ENCODE measurements at regions not wholly inside any gene's neighbourhood (a gene's known extent, or its start where the extent isn't known, plus 50 kb on each side); places are given as distances from the start of the nearest gene placed in this dataset.

DNA sequence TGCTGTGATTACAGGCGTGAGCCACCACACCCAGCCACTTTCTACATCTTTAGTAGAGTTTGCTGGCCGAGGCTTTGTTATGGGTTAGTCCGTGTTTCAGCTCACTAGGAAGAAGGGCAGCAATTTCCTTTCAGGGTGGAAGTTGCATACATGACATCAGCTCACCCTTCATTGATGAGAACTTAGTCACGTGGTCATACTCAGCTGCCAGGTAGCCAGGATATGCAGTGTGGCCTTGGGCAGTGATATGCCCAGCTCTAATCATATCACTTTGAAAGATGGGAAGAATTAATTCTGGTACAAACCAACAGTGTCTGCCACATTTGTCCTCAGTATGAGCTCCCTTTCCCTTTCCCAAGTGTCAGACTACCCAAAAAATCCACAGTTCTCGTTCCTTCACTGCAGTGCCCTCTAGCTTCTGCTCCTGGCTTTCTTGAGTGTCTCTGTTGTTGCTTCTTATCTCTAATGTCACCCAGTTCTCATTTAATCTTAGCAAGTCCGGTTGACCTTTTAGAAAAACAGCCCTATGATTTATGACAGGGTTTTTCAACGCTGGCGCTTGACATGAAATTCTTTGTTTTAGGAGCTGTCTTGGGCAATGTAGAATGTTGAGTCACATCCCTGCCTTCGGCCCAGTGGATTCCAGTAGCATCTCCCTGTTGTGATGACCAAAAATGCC lies 108.7 kb upstream of the ITGB1 start:
- DNase-seq, result no peak

- DNase-seq, result no peak
Observed at GRCh38 chr10:33065111-33065510, 107.1 kb upstream of the ITGB1 start.

- no peak for DNase-seq
Observed at GRCh38 chr10:33064706-33065105, 106.7 kb upstream of the ITGB1 start.

DNA sequence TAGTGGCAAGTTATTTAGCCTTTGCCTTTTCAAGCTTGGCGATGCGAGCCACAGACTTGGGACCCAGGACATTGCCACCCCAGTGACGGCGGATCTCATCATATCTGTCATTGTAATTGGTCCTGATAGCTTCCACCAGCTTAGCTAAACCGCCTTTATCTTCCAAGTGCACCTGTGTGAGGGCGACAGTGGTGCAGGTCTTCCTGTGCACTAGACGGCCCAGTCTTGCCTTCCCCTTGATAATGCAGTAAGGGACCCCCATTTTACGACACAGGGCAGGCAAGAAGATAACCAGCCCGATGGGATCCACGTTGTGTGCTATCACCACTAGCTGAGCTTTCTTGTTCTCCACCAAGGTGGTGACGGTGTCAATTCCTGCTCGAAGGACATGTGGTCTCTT lies 99.6 kb upstream of the ITGB1 start:
- DNase-seq, result no peak

DNA sequence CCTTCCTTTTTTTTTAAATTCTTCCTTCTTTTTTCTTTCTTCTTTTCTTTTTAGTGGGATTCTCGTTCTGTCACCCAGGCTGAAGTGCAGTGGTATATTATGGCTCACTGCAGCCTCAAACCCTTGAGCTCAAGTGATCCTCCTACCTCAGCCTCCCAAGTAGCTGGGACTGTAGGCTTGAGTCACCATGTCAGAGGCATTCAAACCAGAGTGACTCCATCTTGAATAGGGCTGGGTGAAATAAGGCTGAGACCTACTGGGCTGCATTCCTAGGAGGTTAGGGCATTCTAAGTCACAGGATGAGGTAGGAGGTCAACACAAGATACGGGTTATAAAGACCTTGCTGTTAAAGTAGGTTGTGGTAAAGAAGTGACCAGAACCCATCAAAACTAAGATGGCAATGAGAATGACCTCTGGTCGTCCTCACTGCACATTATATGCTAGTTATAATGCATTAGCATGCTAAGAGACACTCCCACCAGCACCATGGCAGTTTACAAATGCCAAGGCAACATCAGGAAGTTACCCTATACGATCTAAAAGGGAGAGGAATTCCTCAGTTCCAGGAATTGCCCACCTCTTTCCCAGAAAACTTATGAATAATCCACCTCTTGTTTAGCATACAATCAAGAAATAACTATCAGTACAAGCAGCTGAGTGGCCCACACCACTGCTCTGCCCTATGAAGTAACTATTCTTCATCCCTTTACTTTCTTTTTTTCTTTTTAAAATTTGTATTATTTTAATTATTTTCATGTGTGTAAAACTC lies 99.0 kb upstream of the ITGB1 start:
- DNase-seq, result no peak

- no peak for DNase-seq
Observed at GRCh38 chr10:33055625-33056024, 97.6 kb upstream of the ITGB1 start.

DNA sequence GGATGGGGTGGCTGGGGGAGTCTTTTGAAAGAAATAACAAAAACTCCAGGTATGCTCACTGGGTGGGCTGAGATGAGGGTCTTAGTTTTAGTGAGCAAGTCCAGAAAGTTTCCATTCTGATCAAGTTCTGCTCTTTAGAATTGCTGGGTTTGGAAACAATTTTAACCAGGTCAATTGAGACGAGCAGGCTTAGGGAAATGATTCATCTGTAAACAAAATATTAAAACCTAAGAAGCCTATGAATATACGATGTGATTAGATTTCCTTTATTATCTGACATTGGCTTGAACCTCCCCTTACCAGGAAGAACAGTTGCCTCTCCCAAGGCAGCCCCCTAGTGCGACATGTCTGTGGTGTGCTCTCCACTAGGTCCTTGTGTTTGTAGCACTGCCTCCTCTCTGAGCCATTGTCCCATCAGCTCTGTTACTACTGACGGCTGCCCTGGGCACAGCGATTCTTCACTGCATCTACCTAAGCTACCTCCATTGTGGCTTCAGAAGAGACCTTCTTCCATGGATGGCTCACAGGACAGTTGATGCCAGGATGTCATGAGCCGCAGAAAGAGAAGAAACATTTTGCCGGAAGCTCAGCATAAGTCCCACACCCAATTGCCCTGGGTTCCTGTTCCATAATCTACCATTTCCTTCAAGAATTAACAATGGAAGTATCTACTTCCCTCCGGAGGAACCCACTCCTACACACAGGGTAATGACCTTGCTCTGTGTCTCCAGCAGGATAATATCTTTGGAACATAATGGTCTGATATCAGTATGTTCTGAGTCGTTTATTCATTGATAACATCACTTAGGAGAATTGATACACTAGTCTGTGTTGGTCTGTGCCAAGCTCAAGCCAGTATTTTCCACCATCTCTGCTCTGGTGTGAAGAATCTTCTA lies 95.1 kb upstream of the ITGB1 start:
- DNase-seq, result no peak

DNA sequence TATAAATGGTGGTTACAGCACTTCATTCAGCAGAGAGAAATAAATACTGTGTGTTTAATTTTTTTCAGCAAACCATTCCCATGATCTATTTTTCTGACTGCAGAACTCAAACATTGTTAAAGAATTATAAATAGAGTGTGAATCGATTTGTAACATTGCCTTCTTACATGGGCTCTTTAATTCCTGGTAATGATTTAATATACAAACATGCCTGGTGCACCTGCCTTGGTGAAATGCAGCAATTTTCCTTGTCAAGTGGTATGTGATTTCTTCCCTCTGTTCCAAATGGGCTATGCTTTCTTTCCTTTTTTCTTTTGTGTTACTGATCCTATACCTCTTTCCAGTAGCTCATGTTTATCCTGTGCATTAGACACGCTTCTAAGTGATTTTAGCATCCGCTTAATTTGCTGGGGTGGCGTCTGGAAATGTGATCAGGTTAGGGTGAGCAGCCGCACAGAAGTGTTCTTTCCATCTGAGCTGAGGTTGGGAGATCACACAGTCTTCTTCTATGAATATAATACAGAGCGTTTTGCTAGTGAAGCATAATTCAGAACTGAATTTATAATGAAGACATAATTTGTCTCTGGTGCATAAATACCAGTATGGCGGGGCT lies 94.3 kb upstream of the ITGB1 start:
- DNase-seq, result no peak

GRCh38 chr10:33049963-33050920 lies 92.2 kb upstream of the ITGB1 start:
- DNase-seq, result peak in 1 of 2 experiments; percentile 13

DNA sequence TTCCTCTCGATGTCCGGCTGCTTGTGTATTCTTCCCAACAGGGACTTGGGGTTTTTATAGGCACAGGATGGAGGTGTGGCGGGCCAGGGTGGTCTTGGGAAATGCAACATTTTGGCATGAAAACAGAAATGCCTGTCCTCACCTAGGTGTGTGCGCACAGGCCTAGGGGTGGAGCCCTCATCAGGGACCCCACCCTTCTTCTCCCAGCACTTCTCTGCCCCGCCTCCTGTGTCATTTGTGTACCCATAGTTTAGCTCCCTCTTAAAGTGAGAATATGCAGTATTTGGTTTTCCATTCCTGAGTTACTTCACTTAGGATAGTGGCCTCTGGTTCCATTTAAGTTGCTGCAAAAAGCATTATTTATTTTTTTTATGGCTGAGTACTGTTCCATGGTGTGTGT lies 90.2 kb upstream of the ITGB1 start:
- DNase-seq, result no peak

DNA sequence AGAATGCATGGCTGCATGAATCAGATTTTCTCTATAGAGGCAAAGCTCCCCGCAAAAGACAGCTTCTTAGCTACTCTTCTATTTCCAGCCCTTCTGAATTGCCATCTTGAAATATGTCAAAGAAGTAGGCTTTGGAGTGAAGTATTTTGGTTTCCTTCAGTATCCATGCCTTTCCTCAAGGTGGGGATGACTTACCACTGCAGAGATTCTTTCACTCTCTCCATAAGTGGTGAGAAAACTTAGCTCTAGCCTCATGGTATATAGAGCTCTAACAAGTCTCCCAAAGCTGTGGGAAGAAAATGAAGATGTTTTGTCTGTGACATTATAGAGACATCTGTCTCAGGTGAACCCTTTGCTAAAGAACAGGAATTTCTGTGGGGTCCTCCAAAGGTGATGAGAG lies 89.6 kb upstream of the ITGB1 start:
- DNase-seq, result no peak

- peak in 1 of 2 experiments; percentile 16 for DNase-seq
Observed at GRCh38 chr10:33046792-33047191, 88.8 kb upstream of the ITGB1 start.

DNA sequence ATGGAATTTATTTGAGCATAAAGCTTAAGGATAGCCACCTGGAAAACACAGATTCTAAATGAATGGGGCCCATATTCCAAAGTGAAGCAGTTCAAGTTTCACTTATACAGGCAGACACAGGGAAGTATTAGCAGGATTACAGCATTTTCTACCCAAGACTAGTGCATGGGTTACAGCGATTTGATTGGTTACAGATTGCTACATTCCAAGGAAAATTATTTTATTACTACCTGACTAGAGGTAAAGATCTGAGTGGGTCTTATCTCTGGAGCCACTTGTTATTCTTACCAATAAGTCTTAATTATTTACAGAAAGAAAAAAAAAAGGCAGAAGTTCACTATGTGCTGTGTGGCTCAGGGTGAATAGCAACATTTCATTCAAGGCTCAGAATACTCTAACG lies 87.4 kb upstream of the ITGB1 start:
- no peak for DNase-seq

DNA sequence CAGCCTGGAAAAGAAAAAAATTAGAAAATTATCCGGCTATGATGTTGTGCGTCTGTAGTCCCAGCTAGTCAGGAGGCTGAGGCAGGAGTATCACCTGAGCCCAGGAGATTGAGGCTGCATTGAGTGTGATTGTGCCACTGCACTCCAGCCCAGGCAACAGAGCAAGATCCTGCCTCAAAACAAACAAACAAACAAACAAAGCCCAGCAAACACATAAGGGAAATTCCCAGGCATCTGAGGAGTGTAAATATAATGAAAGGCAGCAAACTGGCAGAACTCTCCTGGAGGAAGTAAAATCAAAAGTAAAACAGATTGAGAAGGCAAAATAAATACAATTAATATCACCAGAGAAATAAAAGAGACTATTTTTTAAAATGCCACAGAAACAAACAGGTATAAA lies 84.5 kb upstream of the ITGB1 start:
- DNase-seq, result no peak

DNA sequence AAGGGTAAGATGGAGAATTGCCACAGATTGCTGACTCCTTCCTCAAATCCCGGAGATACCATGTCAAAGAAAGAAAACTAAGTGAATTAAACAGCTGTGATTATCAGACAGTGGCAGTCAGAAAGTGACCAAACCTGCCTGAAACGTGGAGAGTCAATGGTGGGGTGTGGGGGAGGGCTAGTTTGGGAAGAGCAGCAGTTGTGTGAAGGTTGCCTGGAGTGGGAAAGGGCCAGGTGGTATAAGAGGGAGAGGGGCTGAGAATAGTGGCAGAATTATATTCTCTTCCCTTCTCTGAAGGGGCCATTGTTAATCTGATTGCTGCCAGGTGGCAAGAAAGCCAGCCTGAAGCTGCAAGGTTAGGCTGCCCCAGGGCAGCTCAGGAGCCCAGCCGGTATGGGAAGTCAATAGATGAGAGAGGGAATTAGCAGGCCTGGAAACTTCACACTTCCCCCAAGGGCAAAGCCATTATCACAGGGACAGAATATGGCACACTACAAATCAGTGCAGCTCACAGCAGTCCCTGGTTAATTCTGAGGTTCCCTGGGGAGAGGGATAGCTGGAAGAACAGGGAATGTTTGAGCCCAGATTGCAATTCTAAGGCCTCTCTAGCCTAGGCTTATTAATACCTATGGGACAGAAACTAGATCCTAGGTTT lies 83.9 kb upstream of the ITGB1 start:
- no peak for DNase-seq

DNA sequence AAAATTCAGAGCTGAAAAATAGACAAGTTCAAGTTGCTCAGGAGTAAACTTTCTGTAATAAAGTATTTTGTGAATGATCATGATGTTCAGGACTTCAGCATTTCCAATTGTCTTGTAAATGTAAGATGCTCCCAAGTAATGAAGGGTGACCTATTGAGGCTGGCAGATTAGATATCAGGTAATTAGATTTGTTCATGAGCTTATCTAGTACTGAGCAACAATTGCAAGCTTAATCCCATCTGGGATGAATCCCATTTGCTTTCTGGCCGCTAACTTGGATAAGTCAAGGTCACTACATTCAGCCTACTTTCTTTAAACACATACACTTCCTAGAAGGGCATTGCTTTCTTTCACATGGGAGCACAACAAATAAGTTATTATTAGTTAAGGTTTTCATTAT lies 82.4 kb upstream of the ITGB1 start:
- DNase-seq, result no peak

- DNase-seq, result no peak
Observed at GRCh38 chr10:33039181-33039580, 81.2 kb upstream of the ITGB1 start.

DNA sequence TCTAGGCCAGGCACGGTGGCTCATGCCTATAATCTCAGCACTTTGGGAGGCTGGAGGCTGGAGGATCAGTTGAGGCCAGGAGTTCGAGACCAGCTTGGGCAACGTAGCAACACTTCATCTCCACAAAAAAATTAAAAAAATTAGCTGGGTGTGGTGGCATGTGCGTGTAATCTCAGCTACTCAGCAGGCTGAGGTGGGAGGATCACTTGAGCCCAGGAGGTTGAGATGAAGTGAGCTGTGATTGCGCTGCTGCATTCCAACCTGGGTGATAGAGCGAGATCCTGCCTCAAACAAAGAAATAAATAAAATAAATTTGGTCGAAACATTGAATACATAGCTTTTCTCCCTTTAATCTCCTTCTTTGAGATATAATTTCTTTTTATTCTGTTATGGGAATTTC lies 80.6 kb upstream of the ITGB1 start:
- no peak for DNase-seq

DNA sequence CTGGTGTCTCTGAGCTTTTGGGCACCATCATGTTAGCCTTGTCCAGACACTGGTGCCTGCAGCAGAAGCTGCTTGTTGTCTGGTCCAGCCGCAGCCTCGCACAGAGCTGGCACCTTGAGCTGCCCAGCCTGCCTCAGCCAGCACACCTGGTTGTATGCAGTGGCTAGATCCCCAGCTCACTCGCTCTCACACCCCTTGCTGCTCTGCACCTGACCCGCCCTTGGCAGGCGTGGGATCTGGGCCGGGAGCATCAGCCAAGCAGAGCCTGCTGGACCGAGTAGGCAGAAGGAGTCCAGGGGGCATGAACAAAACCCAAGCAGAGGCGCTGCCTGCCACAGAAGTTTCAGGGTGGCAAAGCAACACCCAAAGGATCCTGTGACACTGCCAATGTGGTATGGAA lies 79.7 kb upstream of the ITGB1 start:
- no peak for DNase-seq

DNA sequence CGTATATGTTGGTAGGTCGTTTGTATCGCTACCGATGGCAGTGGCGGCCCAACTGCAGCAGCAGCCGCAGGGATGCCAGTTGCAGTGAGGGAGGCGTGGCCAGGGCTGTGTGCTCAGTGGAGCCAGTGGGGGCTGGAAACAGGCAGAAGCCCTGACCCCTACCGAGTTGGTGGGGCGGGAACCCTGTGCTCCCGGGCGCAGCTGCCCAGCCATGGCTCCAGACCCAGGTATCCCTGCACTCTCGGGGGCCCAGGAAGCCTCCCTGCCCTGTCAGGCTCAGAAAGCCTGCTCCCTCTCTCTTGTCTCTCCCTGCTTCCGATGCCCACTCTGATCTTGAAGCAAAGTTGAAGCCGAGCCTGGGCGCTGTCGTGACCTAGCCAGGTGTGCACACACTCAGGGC lies 78.6 kb upstream of the ITGB1 start:
- no peak for DNase-seq

- no peak for DNase-seq
Observed at GRCh38 chr10:33035411-33035810, 77.4 kb upstream of the ITGB1 start.

GRCh38 chr10:33034931-33035330 lies 76.9 kb upstream of the ITGB1 start:
- no peak for DNase-seq
